A549 (cell line): ENCODE measurements at regions not wholly inside any gene's neighbourhood (a gene's known extent, or its start where the extent isn't known, plus 50 kb on each side); places are given as distances from the start of the nearest gene placed in this dataset.

Experiments used
- BCL3 ChIP-seq: fragments of >200 bp; sonication (Bioruptor Twin); formaldehyde crosslinking; IDR thresholded peaks from 3 replicates; pipeline ENCODE4 v1.6.1; 2016
- HDAC2 ChIP-seq: fragments of 200-600 bp; sonication (generic); IDR thresholded peaks from 2 replicates; pipeline ENCODE4 v1.6.1; 2016
- MAX ChIP-seq: IDR thresholded peaks from 2 replicates; pipeline ENCODE4 v1.6.1; 2012
- MYC ChIP-seq: IDR thresholded peaks from 2 replicates; pipeline ENCODE4 v1.6.1; 2012; ENCODE audit warnings: mild to moderate bottlenecking, inconsistent platforms, low read length, improper control_type of control experiment, borderline replicate concordance
- RAD21 ChIP-seq, 2 experiments: fragments of >200 bp in 1 of 2; sonication (Bioruptor Twin) in 1 of 2; formaldehyde crosslinking in 1 of 2; IDR thresholded peaks in 1 of 2; conservative IDR thresholded peaks in 1 of 2; 2 replicates in 1 of 2; 3 replicates in 1 of 2; pipeline ENCODE4 v1.6.1; 2012 to 2018; ENCODE audit warnings: inconsistent platforms in 1 of 2
- RFX5 ChIP-seq: fragments of 450-650 bp; IDR thresholded peaks from 2 replicates; pipeline ENCODE4 v1.7.1; 2014; ENCODE audit warnings: antibody characterized with exemption, mild to moderate bottlenecking, moderate library complexity
- USF2 ChIP-seq: fragments of 450-650 bp; IDR thresholded peaks from 2 replicates; pipeline ENCODE4 v1.6.1; 2014; ENCODE audit warnings: antibody characterized with exemption

GRCh38 chr1:213908521-213908920, 79.3 kb upstream of the PROX1 start:
- TF ChIP-seq RFX5: no peak
- TF ChIP-seq HDAC2: no peak
- TF ChIP-seq MYC: no peak
- TF ChIP-seq RAD21 (conservative IDR thresholded peaks at IDR 0.05 in 1 of 2, IDR thresholded peaks at IDR 0.05 in 1 of 2): no peak
- no peak for TF ChIP-seq BCL3
- TF ChIP-seq MAX: no peak
- no peak for TF ChIP-seq USF2
